ENCODE measurements at regions not wholly inside any gene's neighbourhood (a gene's known extent, or its start where the extent isn't known, plus 50 kb on each side); places are given as distances from the start of the nearest gene placed in this dataset.
A peak's percentile ranks its signal among the peaks of the same experiment; 100 is the strongest.
"Not testable (repeated sequence)": the region's sequence is repeated elsewhere in the genome, so short reads cannot be mapped to it uniquely, and the experiment has no call there.

DNA sequence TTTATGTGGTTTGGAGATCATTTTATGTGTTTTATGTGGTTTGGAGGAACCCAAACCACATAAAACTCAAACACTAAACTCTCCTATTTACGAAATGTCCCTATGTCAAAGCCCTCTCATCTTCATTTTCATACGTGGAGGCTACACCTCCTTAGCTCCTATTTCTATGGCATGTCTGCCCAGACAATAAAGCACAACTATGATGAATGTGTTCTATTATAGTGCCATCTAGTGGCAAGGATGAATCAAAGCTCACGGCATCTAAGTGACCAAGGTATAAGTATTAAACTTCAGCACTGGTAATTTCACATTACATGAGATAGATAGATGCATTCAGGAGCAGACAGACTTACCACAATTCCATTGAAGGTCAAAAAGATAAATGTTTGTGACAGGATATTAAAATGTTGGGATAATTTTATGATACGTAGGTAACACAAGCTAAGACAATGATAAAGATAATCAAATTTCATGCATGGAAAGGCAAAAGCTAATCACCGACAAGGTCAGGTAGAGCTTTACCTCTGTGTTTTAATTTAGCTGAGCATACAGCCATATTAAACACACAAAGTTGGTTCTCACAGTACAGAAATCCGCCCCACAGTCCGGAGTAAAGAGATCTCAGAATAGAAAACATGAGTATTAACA is 130.6 kb upstream of the FHIT start:
- DNase-seq, result peak in 1 of 2 donors; percentile 52

DNA sequence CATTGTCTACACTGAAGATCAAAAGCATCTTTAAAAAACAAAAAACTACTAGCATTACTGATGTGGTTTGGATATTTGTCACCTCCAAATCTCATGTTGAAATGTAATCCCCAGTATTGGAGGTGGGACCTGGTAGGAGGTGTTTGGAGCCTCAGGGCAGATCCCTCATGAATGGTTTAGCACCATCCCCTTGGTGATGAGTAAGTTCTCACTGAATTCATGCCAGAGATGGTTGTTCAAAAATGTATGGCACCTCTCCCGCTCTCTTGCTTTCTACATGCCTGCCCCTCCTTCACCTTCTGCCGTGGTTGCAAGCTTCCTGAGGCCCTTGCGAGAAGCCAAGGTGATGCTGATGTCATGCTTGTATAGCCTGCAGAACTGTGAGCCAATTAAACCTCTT is 136.6 kb upstream of the FHIT start:
- no peak for DNase-seq

DNA sequence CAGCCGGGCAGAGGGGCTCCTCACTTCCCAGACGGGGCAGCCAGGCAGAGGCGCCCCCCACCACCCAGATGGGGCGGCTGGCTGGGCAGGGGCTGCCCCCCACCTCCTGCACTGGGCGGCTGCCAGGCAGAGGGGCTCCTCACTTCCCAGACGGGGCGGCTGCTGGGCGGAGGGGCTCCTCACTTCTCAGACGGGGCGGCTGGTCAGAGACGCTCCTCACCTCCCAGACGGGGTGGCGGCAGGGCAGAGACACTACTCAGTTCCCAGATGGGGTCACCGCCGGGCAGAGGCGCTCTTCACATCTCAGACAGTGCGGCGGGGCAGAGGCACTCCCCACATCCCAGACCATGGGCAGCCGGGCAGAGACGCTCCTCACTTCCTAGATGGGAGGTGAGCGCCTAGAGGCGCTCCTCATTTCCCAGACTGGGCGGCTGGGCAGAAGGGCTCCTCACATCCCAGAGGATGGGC is 142.3 kb upstream of the FHIT start:
- DNase-seq, result not testable (repeated sequence)

DNA sequence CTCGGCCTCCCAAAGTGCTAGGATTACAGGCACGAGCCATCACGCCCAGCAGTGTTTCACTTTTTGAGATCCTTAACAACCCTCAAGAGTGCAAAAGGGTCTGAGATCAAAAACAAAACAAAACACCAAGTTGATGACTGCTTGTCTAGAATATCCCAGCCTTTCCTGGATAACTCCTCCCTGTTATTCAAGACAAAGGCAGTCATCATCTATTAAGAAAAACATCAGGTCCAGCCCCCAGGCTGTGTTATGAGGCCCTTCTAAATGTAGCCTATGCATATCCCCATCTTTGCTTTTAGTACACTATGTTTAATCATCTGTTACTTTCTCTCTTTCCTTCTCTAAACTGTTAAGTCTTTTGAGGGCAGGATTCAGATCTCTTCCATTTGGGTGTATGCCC is 150.1 kb upstream of the FHIT start:
- DNase-seq, result no peak

DNA sequence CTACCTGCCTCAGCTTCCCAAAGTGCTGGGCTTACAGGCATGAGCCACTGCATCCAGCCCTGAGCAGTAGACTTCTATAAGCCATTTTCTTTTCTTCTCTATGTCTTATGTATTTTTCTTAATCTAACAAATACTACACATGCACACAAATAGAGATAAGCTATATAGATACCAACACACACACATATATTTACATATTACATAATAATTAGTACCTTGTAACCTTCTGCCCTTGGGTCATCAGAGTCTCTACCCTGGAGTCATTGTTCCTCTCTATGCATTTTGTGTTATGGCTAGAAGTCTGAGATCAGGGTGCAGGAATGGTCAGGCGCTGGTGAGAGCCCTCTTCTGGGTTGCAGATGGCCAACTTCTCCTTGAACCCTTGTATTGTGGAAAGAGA is 154.0 kb upstream of the PTPRG start:
- DNase-seq, result no peak

DNA sequence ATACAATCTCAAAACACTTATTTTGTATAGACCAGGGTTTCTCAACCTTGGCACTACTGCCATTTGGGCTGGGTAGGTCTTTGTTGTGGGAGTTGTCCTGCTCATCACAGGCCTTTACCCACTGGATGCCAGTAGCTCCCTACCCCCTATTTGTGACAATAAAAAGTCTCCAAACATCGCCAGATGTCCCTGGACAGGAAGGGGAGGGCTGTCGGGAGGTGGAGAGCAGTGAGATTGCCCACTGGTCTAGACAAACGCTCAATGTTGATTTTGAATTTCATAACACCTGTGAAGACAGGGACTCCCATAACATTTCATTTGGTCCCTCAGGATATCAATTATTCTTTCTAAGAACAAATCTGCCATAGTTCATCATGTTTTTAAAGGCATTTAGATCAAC is 151.7 kb upstream of the PTPRG start:
- DNase-seq, result no peak

DNA sequence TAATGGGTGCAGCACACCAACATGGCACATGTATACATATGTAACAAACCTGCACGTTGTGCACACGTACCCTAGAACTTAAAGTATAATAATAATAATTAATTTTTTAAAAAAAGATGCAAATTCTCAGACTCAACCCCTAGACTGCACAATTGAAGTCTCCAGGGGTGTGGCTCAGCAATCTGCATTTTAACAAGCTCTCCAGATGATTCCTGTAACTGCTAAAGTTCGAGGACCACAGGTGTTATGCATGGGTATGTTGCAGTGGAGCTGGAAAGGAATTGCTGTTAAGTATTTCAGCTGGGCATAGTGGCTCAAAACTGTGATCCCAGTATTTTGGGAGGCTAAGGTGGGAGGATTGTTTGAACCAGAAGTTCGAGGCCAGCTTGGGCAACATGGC is 151.0 kb upstream of the PTPRG start:
- DNase-seq, result not testable (repeated sequence)

DNA sequence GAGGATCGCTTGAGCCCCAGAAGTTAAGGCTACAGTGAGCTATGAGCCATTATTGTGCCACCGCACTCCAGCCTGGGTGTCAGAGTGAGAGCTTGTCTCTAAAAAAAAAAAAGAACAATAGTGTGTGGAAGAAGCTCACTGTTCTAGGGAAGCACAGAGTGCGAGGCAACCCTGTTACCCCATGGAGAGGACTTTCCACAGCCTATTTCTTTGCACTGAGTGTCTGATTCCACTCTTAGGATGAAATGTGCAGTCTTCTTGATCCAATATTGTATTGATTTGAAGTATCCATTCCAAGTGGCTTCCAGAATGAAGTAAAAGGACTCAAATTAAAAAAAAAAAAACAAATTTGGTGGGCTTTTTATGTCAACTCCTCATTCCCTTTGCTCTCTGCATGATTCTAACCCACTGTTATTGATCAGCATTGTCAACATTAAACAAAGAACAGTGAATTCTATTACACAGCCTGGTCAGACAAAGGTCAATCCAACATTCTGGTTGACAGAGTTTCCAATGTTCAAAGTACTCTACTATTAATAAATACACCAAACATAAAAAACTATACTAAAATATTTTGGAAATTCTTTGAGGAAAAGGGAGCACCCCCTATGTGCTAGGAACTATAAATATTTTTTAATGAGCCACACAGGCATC is 150.2 kb upstream of the PTPRG start:
- no peak for DNase-seq

DNA sequence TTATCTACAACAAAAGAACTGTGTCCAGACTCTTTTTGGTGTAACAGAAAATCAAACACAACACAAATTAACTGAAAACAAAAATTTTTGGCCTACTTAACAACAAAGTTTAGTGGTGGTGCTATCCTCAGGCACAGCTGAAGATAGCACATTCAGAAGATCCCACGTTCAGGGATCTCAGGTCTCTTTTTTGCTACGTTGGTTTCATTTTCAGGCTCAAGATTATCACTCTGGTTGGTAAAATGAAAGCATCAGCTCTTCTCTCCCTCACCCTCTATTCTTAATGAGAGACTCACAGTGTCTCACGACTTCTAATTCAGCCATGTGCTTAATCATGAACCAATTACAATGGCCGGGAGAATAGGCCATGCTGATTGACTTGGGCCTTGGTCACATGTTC is 146.9 kb upstream of the PTPRG start:
- no peak for DNase-seq

DNA sequence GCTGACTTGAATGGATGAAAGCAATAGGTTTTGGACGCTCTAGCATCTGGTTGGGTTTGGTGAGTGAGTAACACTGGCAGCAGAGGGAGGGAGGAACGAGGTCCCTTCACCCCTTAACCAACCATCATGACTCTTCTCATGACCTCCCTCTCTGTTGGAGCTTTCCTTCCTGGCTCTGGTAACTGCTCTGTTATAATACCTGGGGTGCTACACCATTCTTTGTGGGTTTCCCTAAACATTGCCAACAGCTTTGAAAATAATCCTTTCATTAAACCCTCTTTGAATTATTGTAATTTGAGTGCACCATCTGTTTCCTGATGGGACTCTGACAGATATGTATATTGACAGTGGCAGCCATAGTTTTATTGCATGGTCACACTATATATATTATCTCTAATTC is 146.2 kb upstream of the PTPRG start:
- no peak for DNase-seq

DNA sequence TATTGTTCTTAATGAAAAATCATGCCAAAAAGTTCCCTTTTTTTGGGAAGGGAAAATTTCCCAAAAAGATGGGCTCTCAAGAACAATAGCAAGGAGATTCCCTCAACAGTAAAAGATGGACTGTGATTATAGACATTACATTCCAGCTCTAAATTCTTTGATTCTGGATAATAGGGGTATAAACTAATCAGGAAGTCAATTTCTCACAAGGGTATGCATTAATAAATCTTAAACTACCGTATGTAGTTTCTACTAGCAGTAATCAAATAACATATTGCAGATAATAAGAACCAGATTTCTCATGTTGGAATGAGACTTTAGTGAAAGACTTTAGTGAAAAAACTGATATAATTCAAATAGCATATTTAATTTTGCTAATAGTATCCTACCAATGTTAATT is 144.8 kb upstream of the PTPRG start:
- DNase-seq, result no peak

DNA sequence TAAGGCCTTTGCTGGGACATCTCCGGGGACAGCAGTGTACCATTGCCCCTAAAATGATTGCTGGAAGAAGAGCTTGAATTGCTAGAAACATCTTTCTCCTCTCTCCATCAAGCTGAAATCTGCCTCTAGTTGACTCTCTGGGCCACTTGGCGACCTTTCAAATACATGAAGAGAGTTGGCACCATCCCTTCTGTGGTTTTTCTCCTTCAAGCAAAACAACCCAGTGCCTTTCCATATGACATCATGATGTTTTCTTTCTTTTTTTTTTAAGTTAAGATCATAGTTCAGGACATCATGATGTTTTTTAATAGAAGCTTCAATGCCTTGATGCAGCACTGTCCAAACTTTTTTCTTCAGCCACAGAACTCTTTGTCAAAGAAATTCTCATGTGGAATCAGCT is 144.0 kb upstream of the PTPRG start:
- DNase-seq, result no peak

DNA sequence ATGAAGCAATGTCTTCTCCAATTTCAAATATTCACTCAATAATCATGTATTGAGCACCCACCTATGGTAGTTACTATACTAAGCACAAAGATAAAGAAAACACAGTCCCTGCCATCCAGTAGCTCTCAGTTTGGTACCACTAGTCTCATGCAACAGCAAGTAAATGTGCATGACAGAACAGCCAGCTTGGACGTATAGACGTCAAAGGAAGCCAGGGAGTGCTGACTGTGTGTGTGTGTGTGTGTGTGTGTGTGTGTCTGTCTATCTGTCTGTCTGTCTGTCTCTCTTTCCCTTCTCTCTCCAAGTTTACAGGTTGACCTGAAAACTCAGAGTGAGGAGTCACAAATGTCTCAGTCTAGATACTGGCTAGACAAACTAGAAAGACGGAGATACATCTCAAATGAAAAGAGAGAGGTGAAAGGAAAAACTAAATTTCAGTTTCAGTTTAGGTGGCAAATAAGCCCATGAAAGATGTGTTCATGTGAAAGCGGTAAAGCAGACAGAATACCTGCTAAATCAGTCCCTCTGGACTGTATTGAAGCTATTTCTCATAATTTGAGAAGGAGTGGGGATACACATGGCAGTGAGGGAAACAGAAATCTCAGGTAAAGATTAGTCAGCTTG is 141.1 kb upstream of the PTPRG start:
- no peak for DNase-seq

DNA sequence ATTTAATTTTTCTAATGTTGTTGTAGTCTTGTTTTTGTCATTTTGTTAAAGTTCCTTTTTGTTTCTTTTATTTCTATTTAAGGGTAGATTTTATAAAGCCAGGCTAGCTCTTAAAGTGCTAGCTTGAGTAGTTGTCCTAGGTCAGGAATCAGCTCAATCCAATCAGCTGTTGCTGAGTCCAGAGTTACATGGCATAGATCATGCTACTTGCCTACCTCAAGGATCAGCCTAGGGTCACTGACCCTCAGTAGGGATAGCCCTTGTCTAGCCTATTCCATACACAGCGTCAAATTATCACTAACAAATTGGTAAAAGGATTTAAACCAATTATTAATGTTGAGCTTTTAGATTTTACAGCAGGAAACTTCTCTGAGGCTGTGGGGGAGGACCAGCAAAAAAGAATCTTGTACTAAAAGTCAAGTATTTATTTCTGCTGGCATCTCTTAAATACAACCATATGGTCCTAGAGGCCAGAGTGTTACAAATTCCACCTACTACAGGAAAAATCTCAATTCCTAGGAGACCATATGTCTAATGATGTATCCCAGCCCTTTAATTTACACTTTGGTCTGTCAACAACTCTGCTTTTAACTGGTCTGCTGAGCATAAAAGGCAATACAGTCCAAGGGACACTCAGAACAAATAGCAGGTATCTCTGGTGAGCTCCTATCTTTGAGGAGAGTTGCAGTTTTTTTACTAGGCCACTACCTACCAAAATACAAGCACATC is 138.3 kb upstream of the PTPRG start:
- DNase-seq, result no peak

DNA sequence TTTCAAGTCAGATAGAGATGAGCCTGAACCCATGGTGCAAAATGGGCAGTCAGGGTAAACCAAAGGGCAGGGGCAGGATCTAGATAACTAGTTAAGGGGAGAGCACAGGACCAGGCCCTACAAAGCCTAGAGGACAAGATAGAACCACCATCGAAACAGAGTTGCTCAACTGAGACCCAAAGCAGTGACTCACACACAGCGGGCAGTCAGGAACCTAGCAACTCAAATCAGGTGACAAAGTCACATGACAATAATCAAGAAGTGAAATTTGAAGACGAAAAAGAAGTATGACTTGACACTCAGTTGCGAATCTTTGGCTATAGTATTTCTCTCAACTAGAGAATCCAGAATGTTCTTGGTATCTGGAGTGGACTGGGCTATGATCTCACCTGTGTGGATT is 136.0 kb upstream of the PTPRG start:
- no peak for DNase-seq

DNA sequence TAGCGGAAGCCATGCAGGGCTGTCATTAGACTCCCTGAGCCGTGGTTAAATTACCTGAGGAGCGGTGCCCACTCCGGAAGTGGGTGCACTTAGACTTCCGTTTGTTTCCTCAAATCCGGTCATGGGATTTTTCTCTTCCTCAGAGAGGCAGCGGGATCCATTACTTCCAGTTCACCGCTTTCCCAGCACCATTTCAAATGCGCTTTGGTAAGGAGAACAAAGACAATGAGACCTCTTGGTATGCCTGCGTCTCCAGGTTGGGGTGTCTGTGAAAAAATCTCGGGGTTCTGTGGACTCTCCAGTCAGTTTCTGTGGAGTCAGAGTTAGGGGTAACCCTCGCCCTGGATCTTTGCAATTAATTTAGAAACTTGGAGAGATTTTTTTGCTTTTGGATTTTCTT is 132.3 kb upstream of the PTPRG start:
- DNase-seq, result no peak

DNA sequence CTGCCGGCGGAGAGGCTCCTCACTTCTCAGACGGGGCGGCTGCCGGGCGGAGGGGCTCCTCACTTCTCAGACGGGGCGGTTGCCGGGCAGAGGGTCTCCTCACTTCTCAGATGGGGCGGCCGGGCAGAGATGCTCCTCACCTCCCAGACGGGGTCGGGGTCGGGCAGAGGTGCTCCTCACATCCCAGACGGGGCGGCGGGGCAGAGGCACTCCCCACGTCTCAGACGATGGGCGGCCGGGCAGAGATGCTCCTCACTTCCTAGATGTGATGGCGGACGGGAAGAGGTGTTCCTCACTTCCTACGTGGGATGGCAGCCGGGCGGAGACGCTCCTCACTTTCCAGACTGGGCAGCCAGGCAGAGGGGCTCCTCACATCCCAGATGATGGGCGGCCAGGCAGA is 126.5 kb upstream of the PTPRG start:
- DNase-seq, result not testable (repeated sequence)

DNA sequence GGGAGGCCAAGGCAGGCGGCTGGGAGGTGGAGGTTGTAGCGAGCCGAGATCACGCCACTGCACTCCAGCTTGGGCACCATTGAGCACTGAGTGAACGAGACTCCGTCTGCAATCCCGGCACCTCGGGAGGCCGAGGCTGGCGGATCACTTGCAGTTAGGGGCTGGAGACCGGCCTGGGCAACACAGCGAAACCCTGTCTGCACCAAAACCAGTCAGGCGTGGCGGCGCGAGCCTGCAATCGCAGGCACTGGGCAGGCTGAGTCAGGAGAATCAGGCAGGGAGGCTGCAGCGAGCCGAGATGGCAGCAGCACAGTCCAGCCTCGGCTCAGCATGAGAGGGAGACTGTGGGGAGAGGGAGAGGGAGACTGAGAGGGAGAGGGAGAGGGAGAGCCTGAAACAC is 126.0 kb upstream of the PTPRG start:
- not testable (repeated sequence) for DNase-seq

DNA sequence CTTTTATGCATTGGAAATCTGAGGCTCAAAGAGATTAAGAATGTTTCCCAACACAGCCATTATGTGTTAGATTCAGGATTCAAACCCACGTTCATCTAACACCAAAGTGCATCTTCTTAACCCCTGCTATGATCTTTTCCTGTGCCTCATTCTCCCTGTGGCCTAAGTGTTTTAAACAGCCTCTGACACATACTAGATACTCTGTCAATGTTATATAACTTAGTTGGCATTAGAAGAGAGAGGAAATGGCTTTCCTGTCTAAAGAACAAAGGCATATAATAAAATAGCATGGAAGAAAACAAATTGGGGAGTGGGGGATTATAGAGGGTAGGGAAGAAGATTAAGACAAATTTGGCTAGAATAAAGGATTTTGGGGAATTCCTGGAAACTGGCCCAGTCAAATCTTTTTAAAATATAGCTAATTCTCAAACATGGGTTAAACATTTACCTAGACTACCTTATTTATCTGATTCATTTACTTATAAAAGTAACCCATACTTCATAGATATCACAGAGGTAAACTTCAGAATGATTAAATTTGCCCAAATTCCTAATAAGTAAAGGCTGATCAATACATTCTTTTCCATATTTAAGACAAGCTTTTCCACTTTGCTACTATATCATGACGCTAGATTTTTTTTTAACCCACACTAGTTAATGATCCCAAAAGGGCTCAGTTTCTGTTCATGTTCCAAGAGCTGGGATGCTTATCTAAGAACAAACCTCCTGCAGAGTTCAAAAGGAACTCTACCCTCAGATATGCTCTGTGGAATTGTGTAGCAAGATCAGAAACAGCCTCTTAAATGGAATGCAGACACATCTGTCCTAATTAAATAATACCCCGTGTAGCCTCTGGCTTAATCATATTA is 122.9 kb upstream of the PTPRG start:
- DNase-seq, result no peak

DNA sequence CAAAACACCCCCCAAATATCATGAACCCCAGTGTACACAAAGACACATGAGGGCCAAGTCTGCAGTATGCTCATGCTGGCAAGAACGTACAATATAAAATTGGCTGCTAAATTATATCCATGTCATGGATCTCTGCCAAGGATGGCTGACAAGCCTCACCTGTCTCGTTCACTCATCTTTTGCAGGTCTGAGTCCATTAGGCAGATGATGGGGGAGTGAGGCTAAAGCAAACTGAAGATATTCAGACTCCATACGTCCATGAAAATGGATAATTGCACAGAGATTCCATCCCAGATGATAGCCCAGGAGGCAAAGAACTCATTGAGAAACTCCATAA is 122.3 kb upstream of the PTPRG start:
- DNase-seq, result no peak

DNA sequence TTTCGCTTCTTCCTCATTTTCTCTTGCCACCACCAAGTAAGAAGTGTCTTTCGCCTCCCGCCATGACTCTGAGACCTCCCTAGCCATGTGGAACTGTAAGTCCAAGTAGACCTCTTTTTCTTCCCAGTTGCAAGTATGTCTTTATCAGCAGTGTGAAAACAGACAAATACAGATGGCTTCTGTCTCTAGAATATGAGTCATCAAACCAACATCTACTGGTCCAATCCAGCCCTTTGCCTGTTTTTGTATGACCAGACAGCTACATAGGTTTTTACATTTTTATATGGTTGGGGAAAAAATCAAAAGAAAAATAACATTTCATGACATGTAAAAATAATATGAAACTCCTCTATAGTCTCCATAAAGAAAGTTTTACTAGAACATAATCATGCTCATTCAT is 118.7 kb upstream of the PTPRG start:
- DNase-seq, result no peak

DNA sequence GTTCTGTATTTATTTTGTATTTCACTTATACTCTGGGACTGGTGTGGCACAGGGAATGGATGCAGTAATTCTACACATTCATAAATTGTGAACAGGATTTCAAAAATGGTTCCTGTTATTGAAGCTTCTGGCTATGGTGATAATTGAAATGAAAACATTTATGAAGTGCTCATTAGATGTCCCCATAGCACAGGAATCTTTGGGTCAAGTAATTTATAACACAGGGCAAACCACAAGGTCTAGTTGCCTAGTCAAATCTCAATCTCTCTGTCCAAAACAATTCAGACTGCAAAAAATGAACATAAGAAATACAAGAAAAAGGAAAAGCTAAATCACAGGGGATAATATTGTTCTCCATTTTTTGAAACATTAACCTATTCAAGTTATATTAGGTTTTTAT is 117.5 kb upstream of the PTPRG start:
- no peak for DNase-seq

DNA sequence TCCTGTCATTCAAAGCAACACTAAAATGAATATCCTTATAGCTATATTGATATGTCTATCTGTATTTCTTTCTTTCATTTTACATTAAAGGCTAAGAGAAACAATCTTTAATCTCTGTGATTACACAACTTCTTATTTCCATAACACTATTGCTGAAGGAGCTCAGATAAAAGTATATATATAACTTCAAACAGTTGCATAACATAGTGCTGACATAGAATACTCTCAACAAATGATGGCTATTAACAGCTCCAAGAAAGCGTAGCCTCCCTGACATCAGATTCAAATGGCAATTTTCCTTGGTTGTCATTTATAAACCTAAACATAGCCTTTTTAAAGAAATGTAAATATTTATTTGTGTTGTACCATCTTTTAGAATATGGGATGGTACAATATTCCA is 116.6 kb upstream of the PTPRG start:
- DNase-seq, result no peak

Measured in CD4-positive, alpha-beta T cell treated with Interleukin-4 for 1 hour (primary cell).